DND-41 (cell line): ENCODE measurements at regions not wholly inside any gene's neighbourhood (a gene's known extent, or its start where the extent isn't known, plus 50 kb on each side); places are given as distances from the start of the nearest gene placed in this dataset.

ENCODE experiments used
- CTCF ChIP-seq: IDR thresholded peaks from 2 replicates; pipeline ENCODE4 v1.5.1; 2012; ENCODE audit warnings: borderline replicate concordance, low read length, moderate library complexity, mild to moderate bottlenecking; ENCODE audit not compliant: poor library complexity, severe bottlenecking; ENCODE audit errors: extremely low read depth
- EZH2 ChIP-seq: IDR thresholded peaks from 3 replicates; pipeline ENCODE4 v1.6.1; 2012; ENCODE audit warnings: borderline replicate concordance, low read depth, mild to moderate bottlenecking, moderate library complexity, low read length, inconsistent platforms; ENCODE audit not compliant: severe bottlenecking

GRCh38 chrX:20567108-20567507, 300.4 kb upstream of the RPS6KA3 start:
- TF ChIP-seq CTCF (no peak), EZH2 (no peak)
